Mucosa of descending colon (tissue), 3 donors: ENCODE measurements at regions not wholly inside any gene's neighbourhood (a gene's known extent, or its start where the extent isn't known, plus 50 kb on each side); places are given as distances from the start of the nearest gene placed in this dataset.

Experiments
- ATAC-seq: fragments of 200-7000 bp; cut with Tn5 transposase; one replicate; pipeline ENCODE4 v1.9.1; 2020; ENCODE audit warnings: mild to moderate bottlenecking, moderate library complexity
- DNase-seq, 3 donors: peaks; one replicate each; pipeline ENCODE4 v3.0.0-alpha.2; 2020
- H3K36me3 ChIP-seq: fragments of 200-600 bp; one replicate; pipeline ENCODE4 v1.8.0; 2021; ENCODE audit warnings: low read depth, mild to moderate bottlenecking
- H3K4me1 ChIP-seq: fragments of 200-600 bp; one replicate; pipeline ENCODE4 v1.8.0; 2021; ENCODE audit warnings: low read depth, mild to moderate bottlenecking
- H3K4me3 ChIP-seq: fragments of 200-600 bp; one replicate; pipeline ENCODE4 v1.8.0; 2021; ENCODE audit warnings: mild to moderate bottlenecking
- H3K9me3 ChIP-seq: fragments of 200-600 bp; one replicate; pipeline ENCODE4 v1.8.0; 2021; ENCODE audit warnings: mild to moderate bottlenecking
- intact Hi-C, 2 donors: fragments of 100-400 bp; cut with DNase I in 1 of 2; cut with micrococcal nuclease in 1 of 2; formaldehyde crosslinking; loops; one replicate each; pipeline versions ENCODE4 v1.11.0 to v1.11.1; 2022; cut with DNase I, micrococcal nuclease
- TF ChIP-seq, protein P1 (sequence below): fragments of 200-600 bp; IDR thresholded peaks from one replicate; pipeline ENCODE4 v1.8.0; 2022; ENCODE audit warnings: antibody characterized with exemption, mild to moderate bottlenecking
- donor health status: DM: no; HTN: no; CAD: no; lungs with moderate emphysema.
- donor health status: DM: no; HTN: no; CAD: no.
- donor health status: DM: no; HTN: yes; CAD: no.

DNA sequence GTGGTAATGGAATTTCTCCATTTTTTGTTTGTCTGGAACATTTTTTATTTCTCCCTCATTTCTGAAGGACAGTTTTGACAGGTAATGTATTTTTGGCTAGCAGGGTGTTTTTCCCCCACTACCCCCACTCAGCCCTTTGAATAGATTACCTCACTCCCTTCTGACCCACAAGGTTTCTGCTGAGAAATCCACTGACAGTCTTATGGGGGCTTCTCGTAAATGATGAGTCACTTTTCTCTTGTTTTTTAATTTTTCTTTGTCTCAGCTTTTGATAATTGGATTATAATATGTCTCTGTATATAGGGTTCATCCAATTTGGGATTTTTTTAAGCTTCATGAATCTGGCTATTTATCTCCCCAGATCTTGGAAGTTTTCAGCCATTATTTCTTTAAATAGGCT is 74.7 kb upstream of the CCDC71L start:
- Histone ChIP-seq H3K4me3 (no peak overlapping the region), H3K36me3 (no peaks in the 10 kb centered on the region), H3K4me1 (peaks cover 2% of the 10 kb centered on the region), H3K9me3 (no peaks in the 10 kb centered on the region)
- TF ChIP-seq, protein P1, sequence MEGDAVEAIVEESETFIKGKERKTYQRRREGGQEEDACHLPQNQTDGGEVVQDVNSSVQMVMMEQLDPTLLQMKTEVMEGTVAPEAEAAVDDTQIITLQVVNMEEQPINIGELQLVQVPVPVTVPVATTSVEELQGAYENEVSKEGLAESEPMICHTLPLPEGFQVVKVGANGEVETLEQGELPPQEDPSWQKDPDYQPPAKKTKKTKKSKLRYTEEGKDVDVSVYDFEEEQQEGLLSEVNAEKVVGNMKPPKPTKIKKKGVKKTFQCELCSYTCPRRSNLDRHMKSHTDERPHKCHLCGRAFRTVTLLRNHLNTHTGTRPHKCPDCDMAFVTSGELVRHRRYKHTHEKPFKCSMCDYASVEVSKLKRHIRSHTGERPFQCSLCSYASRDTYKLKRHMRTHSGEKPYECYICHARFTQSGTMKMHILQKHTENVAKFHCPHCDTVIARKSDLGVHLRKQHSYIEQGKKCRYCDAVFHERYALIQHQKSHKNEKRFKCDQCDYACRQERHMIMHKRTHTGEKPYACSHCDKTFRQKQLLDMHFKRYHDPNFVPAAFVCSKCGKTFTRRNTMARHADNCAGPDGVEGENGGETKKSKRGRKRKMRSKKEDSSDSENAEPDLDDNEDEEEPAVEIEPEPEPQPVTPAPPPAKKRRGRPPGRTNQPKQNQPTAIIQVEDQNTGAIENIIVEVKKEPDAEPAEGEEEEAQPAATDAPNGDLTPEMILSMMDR: no peak
- DNase-seq (no peak), ATAC-seq (no peak)
- intact Hi-C loops: loop anchor here in 1 of 2 donors (2.0 to 5.0 kb wide), 2 partner anchors 78 to 193 kb away; no protein-coding TSS in a partner anchor

DNA sequence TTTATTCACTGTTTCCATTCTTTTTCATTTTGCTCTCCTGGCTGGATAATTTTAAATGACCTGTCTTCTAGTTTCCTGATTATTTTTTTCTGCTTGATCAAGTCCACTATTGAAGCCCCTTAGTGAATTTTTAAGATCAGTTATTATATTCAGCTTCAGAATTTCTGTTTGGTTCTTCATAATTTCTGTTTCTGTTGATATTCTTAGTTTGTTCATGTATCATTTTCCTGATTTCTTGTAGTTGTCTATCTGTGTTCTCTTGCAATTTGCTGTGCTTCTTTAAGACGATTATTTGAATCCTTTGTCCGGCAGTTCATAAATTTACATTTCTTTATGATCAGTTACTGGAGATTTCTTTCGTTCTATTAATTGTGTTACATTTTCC is 75.2 kb upstream of the CCDC71L start:
- DNase-seq (no peak), ATAC-seq (no peak)
- intact Hi-C loops: loop anchor here in 1 of 2 donors (2.0 to 5.0 kb wide), 2 partner anchors 79 to 193 kb away; no protein-coding TSS in a partner anchor
- Histone ChIP-seq H3K36me3 (no peaks in the 10 kb centered on the region), H3K4me3 (no peak overlapping the region), H3K4me1 (peaks cover 2% of the 10 kb centered on the region), H3K9me3 (no peaks in the 10 kb centered on the region)
- TF ChIP-seq, protein P1: no peak

DNA sequence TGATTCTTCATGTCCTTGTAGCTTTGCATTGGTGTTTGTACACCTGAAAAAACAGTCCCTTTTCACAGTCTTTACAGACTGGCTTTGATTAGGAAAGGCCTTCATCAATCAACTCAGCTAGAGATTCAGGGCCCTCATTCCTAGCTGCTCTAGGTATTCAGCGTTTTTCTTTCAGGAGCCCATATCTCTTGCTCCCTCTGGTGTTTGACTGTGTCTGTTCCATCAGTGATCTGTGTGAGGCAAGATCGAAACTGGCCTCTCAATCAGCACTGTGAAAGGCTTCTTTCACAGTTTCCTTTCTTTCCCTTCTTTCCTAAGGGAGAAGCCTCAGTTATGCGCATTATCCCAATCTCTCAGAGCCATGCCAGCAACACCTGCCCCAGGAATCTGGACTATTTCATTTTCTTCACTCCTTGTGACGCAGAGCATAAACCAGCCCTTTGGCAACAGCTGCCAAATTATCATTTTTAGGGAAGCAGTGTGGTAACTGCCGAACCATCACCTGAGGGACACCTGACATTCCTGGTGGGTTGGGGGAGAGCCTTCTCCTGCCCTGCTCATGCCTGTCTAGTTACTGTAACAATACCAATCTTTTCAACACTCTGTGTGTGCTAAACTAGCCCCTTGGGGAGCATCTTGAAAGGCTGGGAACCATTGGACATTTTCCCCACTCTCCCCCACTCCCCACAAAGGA is 75.7 kb upstream of the CCDC71L start:
- TF ChIP-seq, protein P1: peak; percentile 59
- H3K4me3 ChIP-seq: no peak overlapping the region
- H3K4me1 ChIP-seq: peaks cover 2% of the 10 kb centered on the region
- peak; percentile 94 for ATAC-seq
- no peaks in the 10 kb centered on the region for H3K36me3 ChIP-seq
- intact Hi-C loops: loop anchor here in 1 of 2 donors (2.0 to 5.0 kb wide), 2 partner anchors 79 to 194 kb away; no protein-coding TSS in a partner anchor
- no peaks in the 10 kb centered on the region for H3K9me3 ChIP-seq
- peak in 1 of 3 donors; percentile 71 for DNase-seq

DNA sequence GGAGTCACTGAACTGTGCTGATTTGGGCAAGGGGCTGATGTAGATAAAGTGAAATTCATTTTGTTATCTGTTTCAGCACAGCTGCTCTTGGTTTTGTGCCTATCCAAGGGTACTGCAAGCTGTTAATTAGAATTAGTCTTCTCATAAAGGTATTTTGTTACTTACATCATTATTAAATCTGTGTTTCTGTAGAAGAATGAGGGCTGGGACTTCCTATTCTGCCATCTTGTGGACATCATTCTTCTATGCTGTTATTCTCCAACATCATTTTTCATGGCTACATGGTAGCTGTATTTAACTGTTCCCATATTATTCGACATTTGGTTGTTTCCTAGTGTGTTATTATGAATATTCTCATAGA is 76.2 kb upstream of the CCDC71L start:
- no peak for ATAC-seq

DNA sequence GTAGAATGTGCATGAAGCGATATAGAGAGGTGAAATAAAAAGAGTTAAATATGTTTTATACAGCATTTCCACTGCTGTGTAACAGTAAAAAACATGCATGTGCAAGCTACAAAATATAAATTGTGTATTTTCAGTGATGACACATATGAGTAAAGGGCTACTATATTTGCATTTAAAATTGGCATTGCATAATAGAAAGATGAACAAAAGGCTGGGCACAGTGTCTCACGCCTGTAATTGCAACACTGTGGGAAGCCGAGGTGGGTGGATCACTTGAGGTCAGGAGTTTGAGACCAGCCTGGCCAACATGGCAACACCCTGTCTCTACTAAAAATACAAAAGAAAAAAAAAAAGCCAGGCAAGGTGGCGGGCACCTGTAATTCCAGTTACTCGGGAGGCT is 79.8 kb upstream of the CCDC71L start:
- no peaks in the 10 kb centered on the region for H3K9me3 ChIP-seq
- DNase-seq (no peak), ATAC-seq (no peak)
- intact Hi-C loops: no loop called here
- H3K36me3 ChIP-seq: no peaks in the 10 kb centered on the region
- H3K4me1 ChIP-seq: peaks cover 2% of the 10 kb centered on the region
- TF ChIP-seq, protein P1: no peak
- no peak overlapping the region for H3K4me3 ChIP-seq

More for the DNA sequence above, 76.2 kb upstream of the CCDC71L start:
- H3K36me3 ChIP-seq: no peaks in the 10 kb centered on the region
- TF ChIP-seq, protein P1: no peak
- no peak overlapping the region for H3K4me3 ChIP-seq
- H3K9me3 ChIP-seq: no peaks in the 10 kb centered on the region
- no peak for DNase-seq
- H3K4me1 ChIP-seq: peaks cover 2% of the 10 kb centered on the region
- intact Hi-C loops: loop anchor here in 1 of 2 donors (2.0 to 5.0 kb wide), 2 partner anchors 80 to 194 kb away; no protein-coding TSS in a partner anchor
